Karpas-422 (cell line): ENCODE measurements at regions not wholly inside any gene's neighbourhood (a gene's known extent, or its start where the extent isn't known, plus 50 kb on each side); places are given as distances from the start of the nearest gene placed in this dataset.

Experiments used
- DNase-seq: peaks from one replicate; pipeline ENCODE4 v3.0.0-alpha.2; 2015
- H2AFZ ChIP-seq: fragments of 200-600 bp; sonication (generic); 2 replicates; pipeline ENCODE4 v1.6.1; 2014; ENCODE audit warnings: antibody characterized with exemption, low read length, mixed read lengths
- H3K27ac ChIP-seq: fragments of 200-600 bp; sonication (generic); 2 replicates; pipeline ENCODE4 v1.5.1; 2014; ENCODE audit warnings: mild to moderate bottlenecking, low read length, moderate library complexity
- H3K27me3 ChIP-seq: fragments of 200-600 bp; sonication (generic); 2 replicates; pipeline ENCODE4 v1.6.1; 2014; ENCODE audit warnings: low read length, mixed read lengths
- H3K36me3 ChIP-seq: fragments of 200-600 bp; sonication (generic); 2 replicates; pipeline ENCODE4 v1.6.1; 2014; ENCODE audit warnings: low read length, mixed read lengths; ENCODE audit not compliant: insufficient read depth
- H3K4me1 ChIP-seq: fragments of 200-600 bp; sonication (generic); 2 replicates; pipeline ENCODE4 v1.6.1; 2014; ENCODE audit warnings: mild to moderate bottlenecking, low read length, mixed read lengths
- H3K4me2 ChIP-seq: fragments of 200-600 bp; sonication (generic); 2 replicates; pipeline ENCODE4 v1.6.1; 2014; ENCODE audit warnings: low read length, low read depth, mild to moderate bottlenecking; ENCODE audit not compliant: poor library complexity, severe bottlenecking
- H3K4me3 ChIP-seq: fragments of 200-600 bp; sonication (generic); 2 replicates; pipeline ENCODE4 v1.5.1; 2014; ENCODE audit warnings: mild to moderate bottlenecking, antibody characterized with exemption, low read length, mixed read lengths
- H3K79me2 ChIP-seq: fragments of 200-600 bp; sonication (generic); 2 replicates; pipeline ENCODE4 v1.6.1; 2014; ENCODE audit warnings: mild to moderate bottlenecking, low read length, mixed read lengths
- H3K9ac ChIP-seq: fragments of 200-600 bp; sonication (generic); 2 replicates; pipeline ENCODE4 v1.6.0; 2014; ENCODE audit warnings: low read length
- H3K9me2 ChIP-seq: fragments of 200-600 bp; sonication (generic), shearing (Covaris generic); replicated peaks from 2 replicates; pipeline ENCODE4 v1.6.0; 2014; ENCODE audit warnings: mild to moderate bottlenecking, low read length, moderate library complexity; ENCODE audit not compliant: insufficient read depth
- H3K9me3 ChIP-seq: fragments of 300-700, 200-600 bp; sonication (generic); 2 replicates; pipeline ENCODE4 v1.6.1; 2014; ENCODE audit warnings: low read length, mixed read lengths
- H4K20me1 ChIP-seq: fragments of 200-600 bp; sonication (generic); 2 replicates; pipeline ENCODE4 v1.6.1; 2014; ENCODE audit warnings: mild to moderate bottlenecking, antibody characterized with exemption, low read length, low read depth; ENCODE audit not compliant: insufficient read depth

- no peak for DNase-seq
These were observed 389.5 kb downstream of the TCERG1L start for GRCh38 chr10:130921911-130922440.

GRCh38 chr10:130923596-130923995, 387.9 kb downstream of the TCERG1L start:
- no peak overlapping the region for H3K27ac ChIP-seq

More at GRCh38 chr10:130921911-130922440, 389.5 kb downstream of the TCERG1L start:
- no peak overlapping the region for H3K9ac ChIP-seq
- no peak overlapping the region for H3K27ac ChIP-seq
- no peaks in the 10 kb centered on the region for H3K79me2 ChIP-seq
- H3K4me3 ChIP-seq, result no peak overlapping the region
- H3K27me3 ChIP-seq, result no peaks in the 10 kb centered on the region; the same call in 1 of the 2 replicates
- H4K20me1 ChIP-seq, result no peaks in the 10 kb centered on the region
- H3K4me2 ChIP-seq, result no peak overlapping the region
- H3K4me1 ChIP-seq, result peaks cover 18% of the 10 kb centered on the region
- no peak overlapping the region for H2AFZ ChIP-seq
- H3K9me3 ChIP-seq, result no peaks in the 10 kb centered on the region; the same call in 1 of the 2 replicates
- no peaks in the 10 kb centered on the region for H3K36me3 ChIP-seq
- H3K9me2 ChIP-seq, result no peaks in the 10 kb centered on the region

GRCh38 chr10:130924138-130924819, 387.2 kb downstream of the TCERG1L start:
- Histone ChIP-seq H3K27me3 (no peaks in the 10 kb centered on the region; the same call in 1 of the 2 replicates), H3K27ac (no peak overlapping the region), H3K9me3 (no peaks in the 10 kb centered on the region; the same call in 1 of the 2 replicates), H3K9me2 (no peaks in the 10 kb centered on the region), H4K20me1 (no peaks in the 10 kb centered on the region), H2AFZ (no peak overlapping the region), H3K4me2 (no peak overlapping the region), H3K36me3 (no peaks in the 10 kb centered on the region), H3K9ac (no peak overlapping the region), H3K4me1 (peaks cover 15% of the 10 kb centered on the region), H3K4me3 (no peak overlapping the region), H3K79me2 (no peaks in the 10 kb centered on the region)
- peak; percentile 61 for DNase-seq

More at GRCh38 chr10:130923596-130923995, 387.9 kb downstream of the TCERG1L start:
- Histone ChIP-seq H3K9me3 (no peaks in the 10 kb centered on the region; the same call in 1 of the 2 replicates), H3K9me2 (no peaks in the 10 kb centered on the region), H3K4me1 (peaks cover 18% of the 10 kb centered on the region), H3K36me3 (no peaks in the 10 kb centered on the region), H3K4me3 (no peak overlapping the region), H4K20me1 (no peaks in the 10 kb centered on the region), H3K27me3 (no peaks in the 10 kb centered on the region; the same call in 1 of the 2 replicates), H3K79me2 (no peaks in the 10 kb centered on the region), H2AFZ (no peak overlapping the region), H3K4me2 (no peak overlapping the region), H3K9ac (no peak overlapping the region)
- no peak for DNase-seq

- no peak overlapping the region for H3K9ac ChIP-seq
- DNase-seq, result no peak
- H3K79me2 ChIP-seq, result no peaks in the 10 kb centered on the region
- H3K9me2 ChIP-seq, result no peaks in the 10 kb centered on the region
- no peaks in the 10 kb centered on the region for H3K4me1 ChIP-seq
- H3K36me3 ChIP-seq, result no peaks in the 10 kb centered on the region
- no peak overlapping the region for H2AFZ ChIP-seq
- H3K4me2 ChIP-seq, result no peak overlapping the region
- no peaks in the 10 kb centered on the region; the same call in 1 of the 2 replicates for H3K27me3 ChIP-seq
- no peak overlapping the region for H3K4me3 ChIP-seq
- no peaks in the 10 kb centered on the region; the same call in 1 of the 2 replicates for H3K9me3 ChIP-seq
- H4K20me1 ChIP-seq, result no peaks in the 10 kb centered on the region
- H3K27ac ChIP-seq, result no peak overlapping the region
These were observed 385.1 kb downstream of the TCERG1L start for GRCh38 chr10:130926442-130926841.

- DNase-seq, result no peak
These were observed 384.4 kb downstream of the TCERG1L start for GRCh38 chr10:130927157-130927556.

GRCh38 chr10:130928306-130928705, 383.2 kb downstream of the TCERG1L start:
- Histone ChIP-seq H3K9me3 (no peaks in the 10 kb centered on the region; the same call in 1 of the 2 replicates), H3K27me3 (no peaks in the 10 kb centered on the region), H2AFZ (no peak overlapping the region), H3K36me3 (no peaks in the 10 kb centered on the region), H3K4me1 (no peaks in the 10 kb centered on the region), H3K27ac (no peak overlapping the region), H4K20me1 (no peaks in the 10 kb centered on the region), H3K9me2 (no peaks in the 10 kb centered on the region), H3K9ac (no peak overlapping the region), H3K4me2 (no peak overlapping the region), H3K79me2 (no peaks in the 10 kb centered on the region), H3K4me3 (no peak overlapping the region)
- no peak for DNase-seq

More at GRCh38 chr10:130927157-130927556, 384.4 kb downstream of the TCERG1L start:
- no peak overlapping the region for H2AFZ ChIP-seq
- H3K4me3 ChIP-seq, result no peak overlapping the region
- H3K79me2 ChIP-seq, result no peaks in the 10 kb centered on the region
- no peaks in the 10 kb centered on the region for H3K9me2 ChIP-seq
- no peak overlapping the region for H3K4me2 ChIP-seq
- H3K4me1 ChIP-seq, result no peaks in the 10 kb centered on the region
- H3K9me3 ChIP-seq, result no peaks in the 10 kb centered on the region; the same call in 1 of the 2 replicates
- H3K27me3 ChIP-seq, result no peaks in the 10 kb centered on the region; the same call in 1 of the 2 replicates
- H3K27ac ChIP-seq, result no peak overlapping the region
- H3K36me3 ChIP-seq, result no peaks in the 10 kb centered on the region
- no peak overlapping the region for H3K9ac ChIP-seq
- H4K20me1 ChIP-seq, result no peaks in the 10 kb centered on the region

- Histone ChIP-seq H3K79me2 (no peaks in the 10 kb centered on the region), H3K27ac (no peak overlapping the region), H3K4me1 (peaks cover 5% of the 10 kb centered on the region), H2AFZ (no peak overlapping the region), H3K36me3 (no peaks in the 10 kb centered on the region), H3K9me2 (no peaks in the 10 kb centered on the region), H3K9me3 (no peaks in the 10 kb centered on the region; the same call in 1 of the 2 replicates), H3K9ac (no peak overlapping the region), H3K4me3 (no peak overlapping the region), H4K20me1 (no peaks in the 10 kb centered on the region), H3K4me2 (no peak overlapping the region), H3K27me3 (no peaks in the 10 kb centered on the region)
- DNase-seq, result no peak
These were observed 381.8 kb downstream of the TCERG1L start for GRCh38 chr10:130929422-130930325.

- no peaks in the 10 kb centered on the region for H3K36me3 ChIP-seq
- H2AFZ ChIP-seq, result no peak overlapping the region
- H3K9ac ChIP-seq, result no peak overlapping the region
- no peaks in the 10 kb centered on the region; the same call in 1 of the 2 replicates for H3K9me3 ChIP-seq
- no peaks in the 10 kb centered on the region for H3K27me3 ChIP-seq
- no peaks in the 10 kb centered on the region for H3K9me2 ChIP-seq
- H3K4me1 ChIP-seq, result peaks cover 11% of the 10 kb centered on the region
- no peak overlapping the region for H3K4me2 ChIP-seq
- no peaks in the 10 kb centered on the region for H3K79me2 ChIP-seq
- no peak overlapping the region for H3K4me3 ChIP-seq
- H4K20me1 ChIP-seq, result no peaks in the 10 kb centered on the region
- H3K27ac ChIP-seq, result no peak overlapping the region
- no peak for DNase-seq
These were observed 380.7 kb downstream of the TCERG1L start for GRCh38 chr10:130930821-130931220.
